Effector CD8-positive, alpha-beta T cell (primary cell): ENCODE measurements at regions not wholly inside any gene's neighbourhood (a gene's known extent, or its start where the extent isn't known, plus 50 kb on each side); places are given as distances from the start of the nearest gene placed in this dataset.

Experiments
- DNase-seq: peaks from one replicate; lab custom pipeline; 2025; lab: John Stamatoyannopoulos, UW

GRCh38 chr22:48858121-48858520, 969.6 kb downstream of the BRD1 start:
- DNase-seq = no peak

GRCh38 chr22:48857202-48857805, 970.4 kb downstream of the BRD1 start:
- DNase-seq = no peak

GRCh38 chr22:48856308-48856615, 971.4 kb downstream of the BRD1 start:
- DNase-seq = no peak

GRCh38 chr22:48855593-48856307, 971.9 kb downstream of the BRD1 start:
- no peak for DNase-seq

- no peak for DNase-seq
Observed at GRCh38 chr22:48855013-48855412, 972.7 kb downstream of the BRD1 start.

- no peak for DNase-seq
Observed at GRCh38 chr22:48853627-48854240, 973.9 kb downstream of the BRD1 start.

GRCh38 chr22:48851933-48852549, 975.6 kb downstream of the BRD1 start:
- DNase-seq = no peak

- DNase-seq = no peak
Observed at GRCh38 chr22:48850658-48851287, 976.9 kb downstream of the BRD1 start.

- no peak for DNase-seq
Observed at GRCh38 chr22:48849963-48850657, 977.6 kb downstream of the BRD1 start.

- no peak for DNase-seq
Observed at GRCh38 chr22:48849219-48849912, 978.3 kb downstream of the BRD1 start.

GRCh38 chr22:48846200-48846599, 981.5 kb downstream of the BRD1 start:
- DNase-seq = no peak

- no peak for DNase-seq
Observed at GRCh38 chr22:48845356-48845936, 982.2 kb downstream of the BRD1 start.

- no peak for DNase-seq
Observed at GRCh38 chr22:48844056-48844675, 983.5 kb downstream of the BRD1 start.

- DNase-seq = no peak
Observed at GRCh38 chr22:48843640-48844039, 984.0 kb downstream of the BRD1 start.

GRCh38 chr22:48842976-48843375, 984.7 kb downstream of the BRD1 start:
- no peak for DNase-seq

- DNase-seq = no peak
Observed at GRCh38 chr22:48842583-48842945, 985.1 kb downstream of the BRD1 start.

- DNase-seq = no peak
Observed at GRCh38 chr22:48841881-48842582, 985.6 kb downstream of the BRD1 start.

- no peak for DNase-seq
Observed at GRCh38 chr22:48840112-48840949, 987.3 kb downstream of the BRD1 start.
